Liver (tissue), 8 donors: ENCODE measurements at regions not wholly inside any gene's neighbourhood (a gene's known extent, or its start where the extent isn't known, plus 50 kb on each side); places are given as distances from the start of the nearest gene placed in this dataset.

Experiments used
- DNase-seq: peaks from one replicate; pipeline ENCODE4 v3.0.0-alpha.2; 2017; ENCODE audit warnings: low spot score
- H3K27ac ChIP-seq, 2 donors: one replicate each; pipeline ENCODE4 v1.7.0; 2013; ENCODE audit warnings: inconsistent platforms in 2 of 2, low read length in 2 of 2, control low read depth in 1 of 2, low read depth in 1 of 2, mild to moderate bottlenecking in 1 of 2
- H3K27me3 ChIP-seq, 4 donors: one replicate each; pipeline versions ENCODE4 v1.6.1 to v1.7.0; 2013; ENCODE audit warnings: low read length in 3 of 4, inconsistent platforms in 1 of 4, mild to moderate bottlenecking in 1 of 4, moderate library complexity in 1 of 4; ENCODE audit not compliant: control insufficient read depth in 4 of 4, insufficient read depth in 4 of 4
- H3K36me3 ChIP-seq, 4 donors: one replicate each; pipeline versions ENCODE4 v1.6.1 to v1.7.0; 2013; ENCODE audit warnings: low read length in 3 of 4, mild to moderate bottlenecking in 3 of 4, low read depth in 1 of 4, moderate library complexity in 1 of 4; ENCODE audit not compliant: control insufficient read depth in 4 of 4, insufficient read depth in 3 of 4
- H3K4me1 ChIP-seq, 4 donors: one replicate each; pipeline versions ENCODE4 v1.6.1 to v1.7.0; 2013; ENCODE audit warnings: low read length in 3 of 4, mild to moderate bottlenecking in 3 of 4, moderate library complexity in 1 of 4; ENCODE audit not compliant: control insufficient read depth in 4 of 4, insufficient read depth in 4 of 4
- H3K4me3 ChIP-seq, 3 donors: one replicate each; pipeline versions ENCODE4 v1.6.1 to v1.7.0; 2013; ENCODE audit warnings: low read length in 3 of 3, control low read depth in 1 of 3, low read depth in 1 of 3, mild to moderate bottlenecking in 1 of 3
- H3K9ac ChIP-seq, 2 donors: one replicate each; pipeline ENCODE4 v1.7.0; 2013; ENCODE audit warnings: low read length in 2 of 2, mild to moderate bottlenecking in 2 of 2, moderate library complexity in 2 of 2, control low read depth in 1 of 2, low read depth in 1 of 2
- H3K9me3 ChIP-seq, 4 donors: one replicate each; pipeline versions ENCODE4 v1.6.1 to v1.7.0; 2013; ENCODE audit warnings: low read length in 3 of 4; ENCODE audit not compliant: control insufficient read depth in 4 of 4
- CTCF ChIP-seq: fragments of 150-350 bp; IDR thresholded peaks from 2 replicates; pipeline ENCODE4 v1.5.1; 2017; ENCODE audit warnings: improper control_type of control experiment, low read depth, low read length; ENCODE audit not compliant: missing input control
- EGR1 ChIP-seq, 2 donors: IDR thresholded peaks; 2 replicates each; pipeline ENCODE4 v1.6.1; 2016 to 2018; ENCODE audit warnings: antibody characterized with exemption in 2 of 2, low read depth in 2 of 2
- FOXA1 ChIP-seq: IDR thresholded peaks from 2 replicates; pipeline ENCODE4 v1.6.1; 2016; ENCODE audit warnings: antibody characterized with exemption
- FOXA2 ChIP-seq: IDR thresholded peaks from 2 replicates; pipeline ENCODE4 v1.6.1; 2016; ENCODE audit warnings: antibody characterized with exemption
- HNF4G ChIP-seq: IDR thresholded peaks from 2 replicates; pipeline ENCODE4 v1.6.1; 2016; ENCODE audit warnings: antibody characterized with exemption
- JUND ChIP-seq, 2 donors: IDR thresholded peaks; 2 replicates each; pipeline ENCODE4 v1.6.1; 2016; ENCODE audit warnings: antibody characterized with exemption in 2 of 2
- NR2F2 ChIP-seq: IDR thresholded peaks from 2 replicates; pipeline ENCODE4 v1.6.1; 2016; ENCODE audit warnings: antibody characterized with exemption
- REST ChIP-seq: IDR thresholded peaks from 2 replicates; pipeline ENCODE4 v1.6.1; 2016; ENCODE audit warnings: antibody characterized with exemption, mild to moderate bottlenecking
- SP1 ChIP-seq: IDR thresholded peaks from 2 replicates; pipeline ENCODE4 v1.6.1; 2018; ENCODE audit warnings: antibody characterized with exemption, mild to moderate bottlenecking
- ZBTB33 ChIP-seq: IDR thresholded peaks from 2 replicates; pipeline ENCODE4 v1.6.1; 2016; ENCODE audit warnings: antibody characterized with exemption
- WGBS: extraction: QIAGEN DNeasy Blood & Tissue Kit; methylation state at CpG from one replicate; pipeline ENCODE4 v1.1.7; 2013; 5-methylcytosine and 5-hydroxymethylcytosine counted together
- donor health status: healthy.
- donor health status: healthy.
- donor health status: healthy.
- donor health status: healthy.
- donor health status: healthy.

GRCh38 chr14:97361958-97362357 lies 564.8 kb downstream of the VRK1 start:
- H3K27me3 ChIP-seq, result no peaks in the 10 kb centered on the region
- no peak overlapping the region for H3K9ac ChIP-seq
- no peaks in the 10 kb centered on the region for H3K36me3 ChIP-seq
- H3K9me3 ChIP-seq, result no peaks in the 10 kb centered on the region
- H3K4me3 ChIP-seq, result no peak overlapping the region
- WGBS, result 86% methylated on average over 3 of the region's 3 CpGs
- no peak for DNase-seq
- no peaks in the 10 kb centered on the region for H3K4me1 ChIP-seq
- no peak overlapping the region for H3K27ac ChIP-seq
- TF ChIP-seq FOXA1, result no peak
- TF ChIP-seq JUND (IDR thresholded peaks at IDR 0.05), result no peak
- no peak for TF ChIP-seq EGR1 (IDR thresholded peaks at IDR 0.05; ENCODE audit: low read depth in 2 of 2)
- no peak for TF ChIP-seq HNF4G
- no peak for TF ChIP-seq CTCF
- TF ChIP-seq FOXA2, result no peak
- TF ChIP-seq NR2F2, result no peak
- TF ChIP-seq REST, result no peak
- no peak for TF ChIP-seq ZBTB33
- TF ChIP-seq SP1, result no peak

- DNase-seq, result no peak
Observed at GRCh38 chr14:97366400-97366799, 569.2 kb downstream of the VRK1 start.

More at GRCh38 chr14:97366400-97366799, 569.2 kb downstream of the VRK1 start:
- no peak overlapping the region for H3K9ac ChIP-seq
- WGBS, result 77% methylated on average over 11 of the region's 11 CpGs
- peaks cover 0 to 3% (median 0%) of the 10 kb centered on the region in 4 donors for H3K9me3 ChIP-seq
- no peaks in the 10 kb centered on the region for H3K36me3 ChIP-seq
- H3K4me3 ChIP-seq, result no peak overlapping the region
- no peak overlapping the region for H3K27ac ChIP-seq
- TF ChIP-seq HNF4G (no peak), EGR1 (IDR thresholded peaks at IDR 0.05; ENCODE audit: low read depth in 2 of 2) (no peak), ZBTB33 (no peak), FOXA2 (no peak)
- peaks cover 0 to 4% (median 0%) of the 10 kb centered on the region in 4 donors for H3K4me1 ChIP-seq
- H3K27me3 ChIP-seq, result no peaks in the 10 kb centered on the region
